AG10803 (cell line): ENCODE measurements at regions not wholly inside any gene's neighbourhood (a gene's known extent, or its start where the extent isn't known, plus 50 kb on each side); places are given as distances from the start of the nearest gene placed in this dataset.

Experiments
- DNase-seq: peaks from one replicate; pipeline ENCODE4 v3.0.0; 2010; ENCODE audit warnings: low read depth
- H3K4me3 ChIP-seq: 2 replicates; pipeline ENCODE4 v1.5.1; 2011; ENCODE audit warnings: mild to moderate bottlenecking, low read length, control low read depth
- CTCF ChIP-seq: conservative IDR thresholded peaks from 2 replicates; pipeline ENCODE4 v1.5.1; 2011; ENCODE audit warnings: mild to moderate bottlenecking, low read length, control low read depth, inconsistent platforms

DNA sequence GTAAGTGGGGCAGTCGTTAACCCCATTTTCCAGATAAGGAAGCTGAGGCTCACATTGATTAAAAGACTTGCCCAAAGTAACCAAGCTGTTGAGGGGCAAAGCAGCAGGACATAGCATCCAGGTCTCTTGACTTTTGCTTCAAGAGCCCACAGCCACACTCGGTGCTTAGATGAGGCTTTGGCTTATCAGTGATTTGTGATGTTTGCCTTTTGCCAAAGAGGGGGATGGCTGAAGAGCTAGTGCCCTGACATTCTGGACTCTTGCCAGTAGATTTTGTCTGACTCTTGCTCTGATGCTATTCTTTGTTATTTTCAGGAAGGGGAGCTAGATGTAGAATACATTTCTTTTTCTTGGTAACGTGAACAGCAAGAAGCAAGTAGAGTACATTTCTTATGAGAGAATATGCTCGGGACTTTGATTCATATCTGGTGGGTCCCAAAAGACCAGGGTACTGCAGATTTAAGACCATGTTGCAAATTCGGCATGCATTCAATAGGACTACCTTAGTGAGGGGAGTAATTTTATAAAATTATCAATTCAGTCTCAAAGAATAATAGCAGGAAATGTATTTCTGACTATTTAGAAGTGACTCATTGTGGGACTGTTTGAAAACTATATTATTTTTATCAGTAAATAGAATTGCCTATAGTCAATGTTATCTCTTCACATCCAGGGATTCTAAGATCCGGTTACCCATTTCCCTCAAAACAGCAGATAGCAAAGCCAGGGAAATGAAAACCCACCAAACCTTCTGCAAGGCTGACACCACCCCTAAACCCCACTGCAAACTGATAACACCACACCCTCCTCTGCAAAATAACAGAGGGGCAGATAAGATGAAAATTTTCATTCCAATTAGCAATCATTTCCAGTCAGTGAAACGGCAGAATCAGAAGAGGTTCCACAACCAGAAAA lies 180.0 kb upstream of the BMPER start:
- no peak for DNase-seq
- no peak for TF ChIP-seq CTCF
- no peak overlapping the region for H3K4me3 ChIP-seq

DNA sequence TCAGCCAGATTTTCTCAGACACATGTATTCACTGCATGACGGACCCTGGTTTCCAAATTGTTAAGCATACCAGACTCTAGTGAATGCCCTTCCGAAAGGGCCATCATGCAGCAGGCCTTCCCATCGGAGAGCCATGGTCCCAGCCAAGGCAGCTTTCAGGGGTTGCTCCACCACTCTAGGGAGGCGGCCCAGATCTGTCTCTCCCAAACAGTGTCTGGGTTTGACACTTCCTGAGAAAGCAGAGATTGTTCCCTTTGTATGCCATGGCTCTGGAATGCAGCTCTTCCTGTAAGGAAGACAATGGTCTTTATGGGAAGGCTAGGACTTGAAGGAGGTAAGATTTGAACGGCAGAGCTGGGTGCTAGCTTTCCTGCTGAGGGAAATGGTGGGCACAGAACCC lies 178.8 kb upstream of the BMPER start:
- no peak for DNase-seq
- no peak for TF ChIP-seq CTCF
- no peak overlapping the region for H3K4me3 ChIP-seq

- TF ChIP-seq CTCF = no peak
- no peak for DNase-seq
Measured at GRCh38 chr7:33727315-33727714, 178.0 kb upstream of the BMPER start.

DNA sequence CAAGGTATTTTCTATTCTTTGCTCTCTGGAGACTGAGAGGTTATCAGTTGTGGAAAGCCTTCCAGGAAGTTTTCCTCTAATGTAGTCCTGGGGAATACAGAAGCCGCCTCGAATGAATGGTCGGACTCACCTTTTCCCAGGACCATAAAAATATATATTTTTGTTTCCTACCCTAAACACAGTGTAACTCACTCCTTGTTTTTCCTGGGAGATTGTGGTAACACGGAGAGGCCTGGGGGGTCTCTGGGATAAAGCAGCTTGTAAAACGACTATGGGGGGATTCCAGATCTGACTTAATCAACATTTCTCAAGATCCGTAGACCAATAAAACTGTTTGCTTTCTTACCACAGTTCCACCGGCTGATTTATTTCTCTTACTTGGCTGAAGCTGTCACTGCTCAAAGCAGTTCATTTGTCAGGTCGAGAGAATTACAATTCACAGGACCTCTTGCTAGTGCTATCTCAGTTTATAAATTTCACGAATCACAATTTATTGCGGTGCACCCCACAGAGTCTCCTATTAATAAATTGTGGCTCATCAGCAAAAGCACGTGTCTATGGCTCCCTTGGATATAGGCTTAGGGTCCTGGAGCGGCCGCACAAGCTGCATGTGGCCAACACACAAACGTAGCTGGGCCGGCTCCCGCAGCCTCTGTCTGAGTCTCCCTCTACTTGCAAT lies 176.3 kb upstream of the BMPER start:
- DNase-seq = no peak
- H3K4me3 ChIP-seq = no peak overlapping the region
- no peak for TF ChIP-seq CTCF

More at GRCh38 chr7:33727315-33727714, 178.0 kb upstream of the BMPER start:
- no peak overlapping the region for H3K4me3 ChIP-seq

DNA sequence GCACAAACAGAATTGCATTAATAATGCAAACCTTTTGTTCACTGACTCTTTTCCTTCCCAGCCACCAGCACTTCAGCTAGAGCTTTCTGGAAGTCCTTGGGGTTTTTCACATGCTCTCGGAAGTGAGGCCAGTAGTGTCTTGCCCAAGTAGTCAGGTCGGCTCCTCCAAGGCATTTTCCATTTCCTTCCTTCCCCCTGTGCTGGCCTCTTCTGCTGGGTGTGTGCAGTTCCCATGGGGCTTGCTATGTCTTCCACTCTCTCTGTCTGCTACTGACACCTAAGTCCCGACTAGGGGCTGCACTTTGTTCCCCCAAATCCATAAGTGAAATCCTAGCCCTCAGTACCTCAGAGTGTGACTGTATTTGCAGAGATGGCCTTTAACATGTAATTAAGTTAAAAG lies 175.6 kb upstream of the BMPER start:
- no peak for TF ChIP-seq CTCF
- DNase-seq = no peak
- H3K4me3 ChIP-seq = no peak overlapping the region

DNA sequence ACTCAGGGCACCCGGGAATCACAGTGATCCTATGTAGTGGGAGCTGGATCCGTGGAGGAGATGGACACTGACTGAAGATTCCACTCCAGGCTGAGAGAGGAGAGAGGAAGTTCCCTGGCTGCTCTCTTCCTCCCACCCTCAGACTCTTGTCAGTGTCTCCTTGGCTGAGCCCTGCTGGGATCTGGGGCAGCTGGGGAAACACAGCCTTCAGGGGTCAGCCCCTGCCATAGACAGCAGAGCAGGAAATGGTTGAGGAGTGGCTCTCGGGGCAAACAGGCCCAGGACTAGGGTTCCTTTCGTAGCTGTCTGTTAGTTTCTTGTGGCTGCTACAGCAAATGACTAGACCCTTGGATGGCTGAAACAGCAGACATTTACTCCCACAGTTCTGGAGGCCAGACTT lies 174.4 kb upstream of the BMPER start:
- DNase-seq = no peak
- TF ChIP-seq CTCF = no peak
- no peak overlapping the region for H3K4me3 ChIP-seq

GRCh38 chr7:33731912-33732311 lies 173.4 kb upstream of the BMPER start:
- no peak for TF ChIP-seq CTCF
- DNase-seq = no peak

More at GRCh38 chr7:33731912-33732311, 173.4 kb upstream of the BMPER start:
- no peak overlapping the region for H3K4me3 ChIP-seq
